ENCODE measurements at regions not wholly inside any gene's neighbourhood (a gene's known extent, or its start where the extent isn't known, plus 50 kb on each side); places are given as distances from the start of the nearest gene placed in this dataset.

DNA sequence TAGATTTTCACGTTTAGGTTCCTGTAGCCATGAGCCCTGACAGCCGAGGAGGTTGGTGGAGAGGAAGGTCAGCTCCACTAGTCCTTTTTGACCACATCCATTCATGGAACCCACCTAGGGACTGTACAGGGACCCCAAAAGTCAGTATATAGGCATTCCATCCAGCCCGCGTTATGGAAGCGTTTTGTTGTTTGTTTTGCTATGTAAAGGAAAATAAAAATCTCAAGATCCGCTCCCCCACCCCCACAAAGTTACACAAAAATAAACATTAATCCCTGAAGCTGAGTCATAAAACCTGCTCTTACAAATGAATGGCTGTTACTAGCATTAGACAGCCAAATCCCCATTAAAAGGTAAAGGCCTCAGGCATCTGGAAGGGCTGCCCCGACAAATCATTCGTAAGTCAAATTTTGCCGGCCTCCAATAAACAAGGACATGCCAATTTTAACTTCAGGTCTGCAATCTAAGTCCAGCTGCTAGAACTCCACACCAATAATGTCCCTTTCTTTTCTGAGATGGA, 292.9 kb downstream of the MED10 start:
- Histone ChIP-seq H3K36me3 (ENCODE audit: low read depth) (no peaks in the 10 kb centered on the region), H3K27ac (ENCODE audit: poor library complexity, severe bottlenecking) (no peak overlapping the region), H3K4me3 (ENCODE audit: severe bottlenecking) (no peak overlapping the region), H3K4me1 (ENCODE audit: insufficient read depth, poor library complexity, severe bottlenecking) (no peaks in the 10 kb centered on the region), H3K27me3 (ENCODE audit: insufficient read depth, poor library complexity, severe bottlenecking) (no peaks in the 10 kb centered on the region), H3K9me3 (ENCODE audit: severe bottlenecking) (no peaks in the 10 kb centered on the region)
- TF ChIP-seq, protein P1, sequence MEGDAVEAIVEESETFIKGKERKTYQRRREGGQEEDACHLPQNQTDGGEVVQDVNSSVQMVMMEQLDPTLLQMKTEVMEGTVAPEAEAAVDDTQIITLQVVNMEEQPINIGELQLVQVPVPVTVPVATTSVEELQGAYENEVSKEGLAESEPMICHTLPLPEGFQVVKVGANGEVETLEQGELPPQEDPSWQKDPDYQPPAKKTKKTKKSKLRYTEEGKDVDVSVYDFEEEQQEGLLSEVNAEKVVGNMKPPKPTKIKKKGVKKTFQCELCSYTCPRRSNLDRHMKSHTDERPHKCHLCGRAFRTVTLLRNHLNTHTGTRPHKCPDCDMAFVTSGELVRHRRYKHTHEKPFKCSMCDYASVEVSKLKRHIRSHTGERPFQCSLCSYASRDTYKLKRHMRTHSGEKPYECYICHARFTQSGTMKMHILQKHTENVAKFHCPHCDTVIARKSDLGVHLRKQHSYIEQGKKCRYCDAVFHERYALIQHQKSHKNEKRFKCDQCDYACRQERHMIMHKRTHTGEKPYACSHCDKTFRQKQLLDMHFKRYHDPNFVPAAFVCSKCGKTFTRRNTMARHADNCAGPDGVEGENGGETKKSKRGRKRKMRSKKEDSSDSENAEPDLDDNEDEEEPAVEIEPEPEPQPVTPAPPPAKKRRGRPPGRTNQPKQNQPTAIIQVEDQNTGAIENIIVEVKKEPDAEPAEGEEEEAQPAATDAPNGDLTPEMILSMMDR (IDR thresholded peaks at IDR 0.05; ENCODE audit: poor library complexity, severe bottlenecking): no peak
- DNase-seq (ENCODE audit: low spot score): no peak
- peak; percentile 70 for ATAC-seq (ENCODE audit: low read depth)

DNA sequence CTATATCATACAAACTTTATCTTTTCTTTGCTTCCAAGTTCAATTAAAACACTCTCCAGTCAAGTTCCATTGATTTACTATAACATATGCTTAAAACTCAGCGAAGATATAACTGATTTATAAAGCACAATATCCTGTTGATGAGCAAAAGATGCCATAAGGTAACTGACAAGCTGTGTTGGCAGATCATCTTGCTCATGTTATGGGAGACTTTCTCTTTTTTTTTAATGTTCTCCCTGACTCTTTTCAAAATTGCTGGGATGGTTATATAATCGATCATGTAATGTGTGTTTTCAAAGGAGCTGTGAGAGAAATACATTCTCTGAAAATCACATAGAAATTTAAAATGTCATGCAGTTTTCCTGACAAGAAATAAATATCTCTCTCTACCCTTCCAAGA, 293.5 kb downstream of the MED10 start:
- Histone ChIP-seq H3K4me3 (ENCODE audit: severe bottlenecking) (no peak overlapping the region), H3K36me3 (ENCODE audit: low read depth) (no peaks in the 10 kb centered on the region), H3K9me3 (ENCODE audit: severe bottlenecking) (no peaks in the 10 kb centered on the region), H3K27ac (ENCODE audit: poor library complexity, severe bottlenecking) (no peak overlapping the region), H3K4me1 (ENCODE audit: insufficient read depth, poor library complexity, severe bottlenecking) (no peaks in the 10 kb centered on the region), H3K27me3 (ENCODE audit: insufficient read depth, poor library complexity, severe bottlenecking) (no peaks in the 10 kb centered on the region)
- TF ChIP-seq, protein P1 (IDR thresholded peaks at IDR 0.05; ENCODE audit: poor library complexity, severe bottlenecking): no peak
- DNase-seq (ENCODE audit: low spot score) (no peak), ATAC-seq (ENCODE audit: low read depth) (no peak)

DNA sequence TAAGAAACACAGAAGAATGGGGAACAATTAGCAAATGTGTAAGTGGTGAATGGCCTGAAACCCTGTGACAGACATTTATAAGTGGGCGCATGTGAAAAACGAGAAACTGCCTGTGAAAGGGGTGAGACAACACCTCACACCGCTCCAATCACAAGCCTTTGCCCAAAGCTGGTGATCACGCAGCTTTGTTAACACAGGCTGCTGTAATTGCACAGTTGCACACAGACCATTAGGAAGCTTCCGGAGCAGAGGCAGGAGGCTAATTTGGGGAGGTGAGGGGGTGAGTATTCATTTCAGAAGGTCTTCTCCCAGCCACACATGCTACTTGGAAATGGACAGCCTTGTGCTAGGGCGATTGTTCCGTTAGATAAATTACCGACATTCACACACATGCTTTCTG, 294.0 kb downstream of the MED10 start:
- Histone ChIP-seq H3K4me1 (ENCODE audit: insufficient read depth, poor library complexity, severe bottlenecking) (no peaks in the 10 kb centered on the region), H3K27ac (ENCODE audit: poor library complexity, severe bottlenecking) (no peak overlapping the region), H3K9me3 (ENCODE audit: severe bottlenecking) (no peaks in the 10 kb centered on the region), H3K4me3 (ENCODE audit: severe bottlenecking) (no peak overlapping the region), H3K27me3 (ENCODE audit: insufficient read depth, poor library complexity, severe bottlenecking) (no peaks in the 10 kb centered on the region), H3K36me3 (ENCODE audit: low read depth) (no peaks in the 10 kb centered on the region)
- TF ChIP-seq, protein P1 (IDR thresholded peaks at IDR 0.05; ENCODE audit: poor library complexity, severe bottlenecking): no peak
- no peak for DNase-seq (ENCODE audit: low spot score)
- ATAC-seq (ENCODE audit: low read depth): no peak

DNA sequence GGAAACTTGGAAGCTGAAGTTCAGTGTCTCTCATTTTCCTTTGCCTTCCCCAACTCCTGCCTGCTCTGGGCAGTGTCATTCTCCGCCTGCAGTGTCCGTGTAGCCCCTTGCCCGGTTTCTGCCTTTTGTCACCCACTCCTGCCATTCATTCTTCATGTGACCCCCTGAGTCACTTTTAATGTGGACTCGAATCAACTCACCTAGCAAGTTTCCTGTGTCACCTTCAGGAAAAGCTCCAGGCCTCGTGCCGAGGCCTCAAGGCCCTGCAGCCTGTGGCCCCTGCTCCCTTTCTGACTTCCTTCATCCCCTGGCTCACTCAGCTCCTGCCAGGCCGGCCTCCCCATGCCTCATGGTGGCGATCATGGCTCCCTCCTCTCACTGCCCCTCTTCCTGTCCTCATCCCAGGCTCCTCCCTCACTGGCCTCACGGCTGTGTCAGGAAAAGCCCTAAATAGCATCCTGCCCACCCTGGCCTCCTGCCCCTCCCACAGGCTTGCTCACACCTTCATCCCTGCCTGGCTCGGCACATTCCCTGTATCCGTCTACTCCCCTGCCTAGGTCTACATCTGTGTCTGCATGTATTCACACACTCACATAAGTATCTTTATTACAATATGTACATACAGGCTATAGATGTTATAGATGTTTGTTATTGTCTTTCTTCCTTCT, 294.9 kb downstream of the MED10 start:
- DNase-seq (ENCODE audit: low spot score): no peak
- Histone ChIP-seq H3K4me3 (ENCODE audit: severe bottlenecking) (no peak overlapping the region), H3K36me3 (ENCODE audit: low read depth) (no peaks in the 10 kb centered on the region), H3K27me3 (ENCODE audit: insufficient read depth, poor library complexity, severe bottlenecking) (no peaks in the 10 kb centered on the region), H3K4me1 (ENCODE audit: insufficient read depth, poor library complexity, severe bottlenecking) (no peaks in the 10 kb centered on the region), H3K27ac (ENCODE audit: poor library complexity, severe bottlenecking) (no peak overlapping the region), H3K9me3 (ENCODE audit: severe bottlenecking) (no peaks in the 10 kb centered on the region)
- ATAC-seq (ENCODE audit: low read depth): no peak
- TF ChIP-seq, protein P1 (IDR thresholded peaks at IDR 0.05; ENCODE audit: poor library complexity, severe bottlenecking): no peak

DNA sequence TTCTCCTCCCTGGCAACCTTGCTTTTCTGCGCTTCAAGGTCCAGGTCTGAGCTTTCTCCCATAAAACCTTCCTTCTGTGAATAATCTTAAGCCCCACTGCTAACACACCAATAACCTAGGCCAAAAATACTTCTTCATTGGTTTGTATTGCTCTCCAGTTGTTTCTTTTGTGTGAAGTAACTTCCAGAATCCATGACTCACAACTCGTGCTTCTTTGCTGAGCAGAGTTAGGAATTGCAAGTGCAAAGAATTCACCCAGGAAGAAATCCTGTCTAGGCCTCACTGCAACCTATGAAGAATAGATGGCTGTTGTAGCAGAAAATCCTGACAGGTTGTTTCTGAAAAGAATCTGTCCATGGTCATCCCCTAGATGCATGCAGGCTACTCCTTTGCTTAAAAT, 295.7 kb downstream of the MED10 start:
- peaks cover 4% of the 10 kb centered on the region for H3K27me3 ChIP-seq (ENCODE audit: insufficient read depth, poor library complexity, severe bottlenecking)
- ATAC-seq (ENCODE audit: low read depth) (peak; percentile 31; the same call in 1 of the 3 replicates), DNase-seq (ENCODE audit: low spot score) (no peak)
- no peaks in the 10 kb centered on the region for H3K9me3 ChIP-seq (ENCODE audit: severe bottlenecking)
- TF ChIP-seq, protein P1 (IDR thresholded peaks at IDR 0.05; ENCODE audit: poor library complexity, severe bottlenecking): no peak
- no peaks in the 10 kb centered on the region for H3K4me1 ChIP-seq (ENCODE audit: insufficient read depth, poor library complexity, severe bottlenecking)
- no peaks in the 10 kb centered on the region for H3K36me3 ChIP-seq (ENCODE audit: low read depth)
- H3K27ac ChIP-seq (ENCODE audit: poor library complexity, severe bottlenecking): no peak overlapping the region
- no peak overlapping the region for H3K4me3 ChIP-seq (ENCODE audit: severe bottlenecking)
